ENCODE measurements at regions not wholly inside any gene's neighbourhood (a gene's known extent, or its start where the extent isn't known, plus 50 kb on each side); places are given as distances from the start of the nearest gene placed in this dataset.

DNA sequence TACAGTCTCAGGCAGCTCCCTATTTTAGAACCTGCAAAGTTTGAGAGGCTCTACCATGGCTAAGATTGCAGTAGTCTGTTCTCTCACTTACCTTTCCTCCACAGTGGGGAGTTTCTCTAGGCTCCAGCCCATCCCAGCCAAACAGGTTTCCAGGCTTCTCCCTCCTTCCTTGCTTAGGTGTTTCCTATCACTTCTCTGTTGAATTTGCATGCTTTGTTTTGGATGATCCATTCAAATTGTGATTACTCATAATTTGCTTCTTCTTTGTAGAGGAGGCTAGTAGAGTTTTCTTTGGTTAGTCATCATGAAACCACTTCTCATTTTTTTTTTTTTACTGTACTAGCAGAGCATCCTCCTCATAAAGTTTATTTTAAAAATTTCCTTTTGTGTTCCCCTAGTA is 1242.2 kb upstream of the MIR17HG start:
- H3K4me1 ChIP-seq = no peaks in the 10 kb centered on the region
- TF ChIP-seq TFCP2L1 (CRISPR knock-in tag; IDR thresholded peaks at IDR 0.05) (no peak), HDAC2 (IDR thresholded peaks at IDR 0.05) (no peak), ESRRA (IDR thresholded peaks at IDR 0.05; ENCODE audit: borderline replicate concordance, low read length) (no peak), NFE2L2 (conservative IDR thresholded peaks at IDR 0.05; ENCODE audit: low read length) (no peak), FOSL2 (IDR thresholded peaks at IDR 0.05) (no peak), FOSL2 (CRISPR knock-in tag; IDR thresholded peaks at IDR 0.05) (no peak), MAX (IDR thresholded peaks at IDR 0.05) (no peak), NPAS2 (CRISPR knock-in tag; IDR thresholded peaks at IDR 0.05; ENCODE audit: borderline replicate concordance) (no peak), RCOR1 (IDR thresholded peaks at IDR 0.05; ENCODE audit: low read depth, low read length) (no peak), MAZ (IDR thresholded peaks at IDR 0.05; ENCODE audit: borderline replicate concordance, low read depth, low read length) (no peak), POLR2AphosphoS2 (conservative IDR thresholded peaks at IDR 0.05; ENCODE audit: low read length) (no peak), HOXB5 (CRISPR knock-in tag; IDR thresholded peaks at IDR 0.05) (no peak), RFX5 (IDR thresholded peaks at IDR 0.05) (no peak), FOSB (CRISPR knock-in tag; IDR thresholded peaks at IDR 0.05) (no peak), ZSCAN20 (CRISPR knock-in tag; IDR thresholded peaks at IDR 0.05) (no peak), SREBF2 (IDR thresholded peaks at IDR 0.05) (no peak)
- TF ChIP-seq, protein P1, sequence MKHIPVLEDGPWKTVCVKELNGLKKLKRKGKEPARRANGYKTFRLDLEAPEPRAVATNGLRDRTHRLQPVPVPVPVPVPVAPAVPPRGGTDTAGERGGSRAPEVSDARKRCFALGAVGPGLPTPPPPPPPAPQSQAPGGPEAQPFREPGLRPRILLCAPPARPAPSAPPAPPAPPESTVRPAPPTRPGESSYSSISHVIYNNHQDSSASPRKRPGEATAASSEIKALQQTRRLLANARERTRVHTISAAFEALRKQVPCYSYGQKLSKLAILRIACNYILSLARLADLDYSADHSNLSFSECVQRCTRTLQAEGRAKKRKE (CRISPR knock-in tag; IDR thresholded peaks at IDR 0.05; ENCODE audit: low read depth) = no peak
- POLR2A ChIA-PET = no interaction called here
- ATAC-seq = no peak
- H3K27ac ChIP-seq = no peak overlapping the region
- CTCF ChIA-PET = interaction anchor here (1.7 kb wide), 1 partner anchor 12 kb away, joined by 3 read pairs; no protein-coding TSS in a partner anchor
- H3K4me3 ChIP-seq = no peak overlapping the region
- H3K9me3 ChIP-seq = no peaks in the 10 kb centered on the region
- no peak overlapping the region for H3K4me2 ChIP-seq
- FAIRE-seq = no peak
- no peak for DNase-seq (ENCODE audit: low read depth in 1 of 2, low spot score in 1 of 2)

GRCh38 chr13:90105849-90106496 is 1241.5 kb upstream of the MIR17HG start:
- Histone ChIP-seq H3K4me3 (no peak overlapping the region), H3K4me1 (no peaks in the 10 kb centered on the region), H3K4me2 (no peak overlapping the region), H3K27ac (no peak overlapping the region), H3K9me3 (no peaks in the 10 kb centered on the region)
- WGBS (ENCODE audit: missing lambda C conversion rate) = 51% methylated on average over 3 of the region's 3 CpGs
- DNase-seq (ENCODE audit: low read depth in 1 of 2, low spot score in 1 of 2) (no peak), FAIRE-seq (no peak), ATAC-seq (no peak)
- TF ChIP-seq ELK1 (IDR thresholded peaks at IDR 0.05; ENCODE audit: low read depth, low read length) (no peak), HEYL (CRISPR knock-in tag; IDR thresholded peaks at IDR 0.05) (no peak), SREBF2 (IDR thresholded peaks at IDR 0.05) (no peak), RAD21 (conservative IDR thresholded peaks at IDR 0.05 in 1 of 2, IDR thresholded peaks at IDR 0.05 in 1 of 2) (no peak), POLR2A (IDR thresholded peaks at IDR 0.05; ENCODE audit: low read length) (no peak), CHD4 (IDR thresholded peaks at IDR 0.05; ENCODE audit: borderline replicate concordance) (no peak), HOXA7 (CRISPR knock-in tag; IDR thresholded peaks at IDR 0.05) (no peak), HMGXB4 (CRISPR knock-in tag; IDR thresholded peaks at IDR 0.05; ENCODE audit: borderline replicate concordance) (no peak), RFX5 (IDR thresholded peaks at IDR 0.05) (no peak), MAZ (IDR thresholded peaks at IDR 0.05; ENCODE audit: borderline replicate concordance, low read depth, low read length) (no peak)
- TF ChIP-seq, protein P2, sequence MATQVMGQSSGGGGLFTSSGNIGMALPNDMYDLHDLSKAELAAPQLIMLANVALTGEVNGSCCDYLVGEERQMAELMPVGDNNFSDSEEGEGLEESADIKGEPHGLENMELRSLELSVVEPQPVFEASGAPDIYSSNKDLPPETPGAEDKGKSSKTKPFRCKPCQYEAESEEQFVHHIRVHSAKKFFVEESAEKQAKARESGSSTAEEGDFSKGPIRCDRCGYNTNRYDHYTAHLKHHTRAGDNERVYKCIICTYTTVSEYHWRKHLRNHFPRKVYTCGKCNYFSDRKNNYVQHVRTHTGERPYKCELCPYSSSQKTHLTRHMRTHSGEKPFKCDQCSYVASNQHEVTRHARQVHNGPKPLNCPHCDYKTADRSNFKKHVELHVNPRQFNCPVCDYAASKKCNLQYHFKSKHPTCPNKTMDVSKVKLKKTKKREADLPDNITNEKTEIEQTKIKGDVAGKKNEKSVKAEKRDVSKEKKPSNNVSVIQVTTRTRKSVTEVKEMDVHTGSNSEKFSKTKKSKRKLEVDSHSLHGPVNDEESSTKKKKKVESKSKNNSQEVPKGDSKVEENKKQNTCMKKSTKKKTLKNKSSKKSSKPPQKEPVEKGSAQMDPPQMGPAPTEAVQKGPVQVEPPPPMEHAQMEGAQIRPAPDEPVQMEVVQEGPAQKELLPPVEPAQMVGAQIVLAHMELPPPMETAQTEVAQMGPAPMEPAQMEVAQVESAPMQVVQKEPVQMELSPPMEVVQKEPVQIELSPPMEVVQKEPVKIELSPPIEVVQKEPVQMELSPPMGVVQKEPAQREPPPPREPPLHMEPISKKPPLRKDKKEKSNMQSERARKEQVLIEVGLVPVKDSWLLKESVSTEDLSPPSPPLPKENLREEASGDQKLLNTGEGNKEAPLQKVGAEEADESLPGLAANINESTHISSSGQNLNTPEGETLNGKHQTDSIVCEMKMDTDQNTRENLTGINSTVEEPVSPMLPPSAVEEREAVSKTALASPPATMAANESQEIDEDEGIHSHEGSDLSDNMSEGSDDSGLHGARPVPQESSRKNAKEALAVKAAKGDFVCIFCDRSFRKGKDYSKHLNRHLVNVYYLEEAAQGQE (IDR thresholded peaks at IDR 0.05) = no peak
- ChIA-PET POLR2A (no interaction called here), CTCF (no interaction called here)
